ENCODE measurements at regions not wholly inside any gene's neighbourhood (a gene's known extent, or its start where the extent isn't known, plus 50 kb on each side); places are given as distances from the start of the nearest gene placed in this dataset.

DNA sequence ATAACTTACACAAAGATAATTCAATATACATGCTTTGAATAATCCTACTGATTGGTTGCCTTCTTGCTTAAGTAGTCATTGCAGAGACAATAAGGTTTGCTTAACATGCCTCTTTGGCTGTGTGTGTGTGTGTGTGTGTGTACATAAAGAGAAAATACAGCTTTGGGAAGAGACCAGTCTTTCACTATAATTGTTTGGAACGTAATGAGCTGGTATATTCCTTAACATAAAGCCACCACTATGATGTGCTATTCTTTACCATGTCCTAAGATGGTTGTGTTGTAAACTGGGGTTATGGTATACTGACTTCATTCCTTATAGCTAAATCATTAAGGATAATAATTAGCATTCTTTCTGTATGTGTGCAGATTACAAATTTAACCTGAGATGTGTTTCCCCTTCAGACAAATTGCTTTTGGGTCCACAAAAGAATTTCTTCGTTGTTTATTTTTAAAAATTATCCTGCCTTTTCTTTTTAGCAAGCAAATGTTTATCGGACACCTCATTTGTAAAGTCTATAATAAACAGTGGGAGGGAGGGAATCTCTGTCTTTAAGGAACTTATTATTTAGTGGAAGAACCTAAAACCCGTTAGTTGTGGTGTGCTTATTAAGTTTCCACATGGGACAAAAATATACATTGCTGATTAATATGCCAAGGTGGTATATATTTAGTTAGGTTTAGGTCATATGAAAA lies 74.4 kb downstream of the TMX1 start:
- Histone ChIP-seq H3K9ac (ENCODE audit: low read length) (no peak overlapping the region), H2AFZ (ENCODE audit: low read depth, low read length, poor library complexity, severe bottlenecking) (no peak overlapping the region), H3K9me3 (ENCODE audit: control insufficient read depth in 1 of 2, insufficient read depth in 1 of 2, low read depth in 1 of 2, low read length in 2 of 2) (no peaks in the 10 kb centered on the region), H3K27ac (ENCODE audit: low read depth, low read length) (no peak overlapping the region), H4K20me1 (ENCODE audit: insufficient read depth) (no peaks in the 10 kb centered on the region), H3K36me3 (ENCODE audit: control insufficient read depth in 1 of 2, insufficient read depth in 2 of 2, low read length in 2 of 2) (no peaks in the 10 kb centered on the region), H3K4me2 (ENCODE audit: low read length) (no peak overlapping the region), H3K4me3 (replicated peaks in 1 of 2; ENCODE audit: low read depth in 1 of 2, low read length in 2 of 2) (no peak overlapping the region), H3K79me2 (ENCODE audit: insufficient read depth, low read length) (no peaks in the 10 kb centered on the region), H3K4me1 (ENCODE audit: control insufficient read depth in 1 of 2, insufficient read depth in 2 of 2, low read length in 2 of 2) (no peaks in the 10 kb centered on the region), H3K27me3 (ENCODE audit: insufficient read depth, low read length) (no peaks in the 10 kb centered on the region), H3K9me2 (ENCODE audit: insufficient read depth) (no peaks in the 10 kb centered on the region)
- ChIA-PET CTCF (no interaction called here), POLR2A (no interaction called here), RAD21 (ENCODE audit: low non-redundant PET in 1 of 2, low total read pairs in 2 of 2, uncharacterized antibody in 2 of 2, unreplicated experiment in 2 of 2) (no interaction called here)
- no peak for ATAC-seq
- no peak for TF ChIP-seq POLR2AphosphoS5 (IDR thresholded peaks at IDR 0.05; ENCODE audit: low read depth, low read length)
- TF ChIP-seq EZH2 (IDR thresholded peaks at IDR 0.05) = no peak
- no peak for TF ChIP-seq CBX3 (IDR thresholded peaks at IDR 0.05; ENCODE audit: low read depth)
- TF ChIP-seq EZH2phosphoT487 (IDR thresholded peaks at IDR 0.05; ENCODE audit: borderline replicate concordance) = no peak
- no peak for TF ChIP-seq EGR1 (IDR thresholded peaks at IDR 0.05; ENCODE audit: low read depth)
- TF ChIP-seq CTCF (IDR thresholded peaks at IDR 0.05 in 2 of 3, conservative IDR thresholded peaks at IDR 0.05 in 1 of 3; ENCODE audit: borderline replicate concordance in 1 of 3, insufficient read depth in 1 of 3, low read depth in 2 of 3, low read length in 2 of 3) = no peak
- TF ChIP-seq POLR2A (IDR thresholded peaks at IDR 0.05; ENCODE audit: borderline replicate concordance, extremely low read depth, insufficient read depth, insufficient read length) = no peak
- TF ChIP-seq, protein P1, sequence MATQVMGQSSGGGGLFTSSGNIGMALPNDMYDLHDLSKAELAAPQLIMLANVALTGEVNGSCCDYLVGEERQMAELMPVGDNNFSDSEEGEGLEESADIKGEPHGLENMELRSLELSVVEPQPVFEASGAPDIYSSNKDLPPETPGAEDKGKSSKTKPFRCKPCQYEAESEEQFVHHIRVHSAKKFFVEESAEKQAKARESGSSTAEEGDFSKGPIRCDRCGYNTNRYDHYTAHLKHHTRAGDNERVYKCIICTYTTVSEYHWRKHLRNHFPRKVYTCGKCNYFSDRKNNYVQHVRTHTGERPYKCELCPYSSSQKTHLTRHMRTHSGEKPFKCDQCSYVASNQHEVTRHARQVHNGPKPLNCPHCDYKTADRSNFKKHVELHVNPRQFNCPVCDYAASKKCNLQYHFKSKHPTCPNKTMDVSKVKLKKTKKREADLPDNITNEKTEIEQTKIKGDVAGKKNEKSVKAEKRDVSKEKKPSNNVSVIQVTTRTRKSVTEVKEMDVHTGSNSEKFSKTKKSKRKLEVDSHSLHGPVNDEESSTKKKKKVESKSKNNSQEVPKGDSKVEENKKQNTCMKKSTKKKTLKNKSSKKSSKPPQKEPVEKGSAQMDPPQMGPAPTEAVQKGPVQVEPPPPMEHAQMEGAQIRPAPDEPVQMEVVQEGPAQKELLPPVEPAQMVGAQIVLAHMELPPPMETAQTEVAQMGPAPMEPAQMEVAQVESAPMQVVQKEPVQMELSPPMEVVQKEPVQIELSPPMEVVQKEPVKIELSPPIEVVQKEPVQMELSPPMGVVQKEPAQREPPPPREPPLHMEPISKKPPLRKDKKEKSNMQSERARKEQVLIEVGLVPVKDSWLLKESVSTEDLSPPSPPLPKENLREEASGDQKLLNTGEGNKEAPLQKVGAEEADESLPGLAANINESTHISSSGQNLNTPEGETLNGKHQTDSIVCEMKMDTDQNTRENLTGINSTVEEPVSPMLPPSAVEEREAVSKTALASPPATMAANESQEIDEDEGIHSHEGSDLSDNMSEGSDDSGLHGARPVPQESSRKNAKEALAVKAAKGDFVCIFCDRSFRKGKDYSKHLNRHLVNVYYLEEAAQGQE (IDR thresholded peaks at IDR 0.05; ENCODE audit: low read depth) = no peak
- no peak for TF ChIP-seq YY1 (IDR thresholded peaks at IDR 0.05; ENCODE audit: extremely low read depth, insufficient replicate concordance, low read depth, low read length)
- TF ChIP-seq TCF7L2 (IDR thresholded peaks at IDR 0.05; ENCODE audit: borderline replicate concordance, extremely low read depth, insufficient read depth, insufficient read length) = no peak
- TF ChIP-seq CEBPB (IDR thresholded peaks at IDR 0.05; ENCODE audit: low read depth) = no peak
- TF ChIP-seq, protein P2, sequence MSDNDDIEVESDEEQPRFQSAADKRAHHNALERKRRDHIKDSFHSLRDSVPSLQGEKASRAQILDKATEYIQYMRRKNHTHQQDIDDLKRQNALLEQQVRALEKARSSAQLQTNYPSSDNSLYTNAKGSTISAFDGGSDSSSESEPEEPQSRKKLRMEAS (IDR thresholded peaks at IDR 0.05) = no peak
- TF ChIP-seq FOSL1 (IDR thresholded peaks at IDR 0.05; ENCODE audit: low read depth) = no peak
- no peak for TF ChIP-seq JUND (IDR thresholded peaks at IDR 0.05)
- TF ChIP-seq SIN3A (IDR thresholded peaks at IDR 0.05; ENCODE audit: low read depth) = no peak
- no peak for DNase-seq (ENCODE audit: low read depth, low spot score)
- intact Hi-C loops (cut with micrococcal nuclease) = no loop called here
- no TSS peak for BruUV-seq (replicated peaks)
